Hepatocyte (in vitro differentiated cells): ENCODE measurements at regions not wholly inside any gene's neighbourhood (a gene's known extent, or its start where the extent isn't known, plus 50 kb on each side); places are given as distances from the start of the nearest gene placed in this dataset.

Experiments
- CTCF ChIP-seq: fragments of 200-600 bp; sonication (generic); IDR thresholded peaks from 2 replicates; pipeline ENCODE4 v1.5.1; 2016; ENCODE audit warnings: antibody characterized with exemption, mild to moderate bottlenecking; ENCODE audit not compliant: poor library complexity
- EZH2 ChIP-seq: fragments of 200-600 bp; sonication (generic); IDR thresholded peaks from 2 replicates; pipeline ENCODE4 v1.6.1; 2016; ENCODE audit warnings: antibody characterized with exemption, mild to moderate bottlenecking, borderline replicate concordance

GRCh38 chr18:24811950-24812681 lies 351.7 kb downstream of the HRH4 start:
- TF ChIP-seq CTCF, result no peak
- TF ChIP-seq EZH2, result no peak
